T-cell (primary cell): ENCODE measurements at regions not wholly inside any gene's neighbourhood (a gene's known extent, or its start where the extent isn't known, plus 50 kb on each side); places are given as distances from the start of the nearest gene placed in this dataset.
A peak's percentile ranks its signal among the peaks of the same experiment; 100 is the strongest.

Source experiments
- ATAC-seq, 4 experiments: fragments of 200-7000 bp in 3 of 4; fragments of 150-1000 bp in 1 of 4; cut with Tn5 transposase; replicated peaks in 1 of 4; 1 replicate in 3 of 4; 2 replicates in 1 of 4; pipeline ENCODE4 v1.10.0; 2021; ENCODE audit warnings: moderate library complexity in 3 of 4, mild to moderate bottlenecking in 2 of 4, moderate number of reproducible peaks in 1 of 4
- CTCF ChIA-PET, 2 donors: fragments of 300-600 bp; sonication (Branson Sonifier 250); formaldehyde crosslinking; loops; one replicate each; lab custom pipeline; 2022; ENCODE audit warnings: antibody characterized with exemption in 2 of 2; lab: Charles Lee
- POLR2A ChIA-PET, 2 donors: fragments of 300-600 bp; sonication (Branson Sonifier 250); formaldehyde crosslinking; loops; one replicate each; lab custom pipeline; 2022; ENCODE audit warnings: antibody characterized with exemption in 2 of 2; lab: Charles Lee
- DNase-seq, 35 experiments: peaks; one replicate each; pipeline versions ENCODE4 v3.0.0 to v3.0.0-alpha.2; 2013 to 2023
- H3K27ac ChIP-seq: one replicate; pipeline ENCODE4 v1.5.1; 2013; ENCODE audit warnings: low read length
- H3K27me3 ChIP-seq, 2 experiments: replicated peaks in 1 of 2; 1 replicate in 1 of 2; 2 replicates in 1 of 2; pipeline versions ENCODE4 v1.6.1 to v1.7.0; 2013; ENCODE audit warnings: low read length in 1 of 2, mixed read lengths in 1 of 2; ENCODE audit not compliant: control insufficient read depth in 2 of 2, insufficient read depth in 2 of 2; ENCODE audit errors: extremely low read depth in 1 of 2
- H3K36me3 ChIP-seq, 2 donors: 1 replicate in 1 of 2; 2 replicates in 1 of 2; pipeline versions ENCODE4 v1.6.1 to v1.7.0; 2013; ENCODE audit warnings: low read length in 1 of 2; ENCODE audit not compliant: control insufficient read depth in 2 of 2, insufficient read depth in 1 of 2; ENCODE audit errors: extremely low read depth in 1 of 2
- H3K4me1 ChIP-seq, 2 experiments: 1 replicate in 1 of 2; 2 replicates in 1 of 2; pipeline versions ENCODE4 v1.6.1 to v1.7.0; 2013; ENCODE audit warnings: low read length in 2 of 2, mixed read lengths in 1 of 2; ENCODE audit not compliant: insufficient read depth in 2 of 2, control insufficient read depth in 1 of 2; ENCODE audit errors: extremely low read depth in 1 of 2
- H3K4me3 ChIP-seq, 2 donors: 1 replicate in 1 of 2; 2 replicates in 1 of 2; pipeline versions ENCODE4 v1.5.1 to v1.7.0; 2013; ENCODE audit warnings: mild to moderate bottlenecking in 2 of 2, low read length in 1 of 2, moderate library complexity in 1 of 2; ENCODE audit not compliant: control insufficient read depth in 1 of 2; ENCODE audit errors: extremely low read depth in 1 of 2
- H3K9me3 ChIP-seq: 2 replicates; pipeline ENCODE4 v1.7.0; 2013
- H3K27ac Mint-ChIP-seq, 2 donors: one replicate each; pipeline ENCODE4 v1.8.0; 2020 to 2021; ENCODE audit warnings: mild to moderate bottlenecking in 2 of 2, mixed read lengths in 2 of 2
- H3K27me3 Mint-ChIP-seq, 2 donors: one replicate each; pipeline ENCODE4 v1.8.0; 2021 to 2022; ENCODE audit warnings: mixed read lengths in 2 of 2
- H3K36me3 Mint-ChIP-seq: one replicate; pipeline ENCODE4 v1.8.0; 2021; ENCODE audit warnings: mixed read lengths
- H3K4me1 Mint-ChIP-seq, 3 donors: one replicate each; pipeline ENCODE4 v1.8.0; 2020 to 2022; ENCODE audit warnings: mixed read lengths in 3 of 3, mild to moderate bottlenecking in 1 of 3
- H3K4me3 Mint-ChIP-seq, 3 donors: one replicate each; pipeline ENCODE4 v1.8.0; 2020 to 2022; ENCODE audit warnings: mild to moderate bottlenecking in 3 of 3, mixed read lengths in 3 of 3, moderate library complexity in 3 of 3
- H3K9me3 Mint-ChIP-seq, 3 donors: one replicate each; pipeline ENCODE4 v1.8.0; 2020 to 2022; ENCODE audit warnings: mixed read lengths in 3 of 3
- WGBS: methylation state at CpG from one replicate; pipeline ENCODE4 v1.1.5; 2013; ENCODE audit warnings: missing lambda C conversion rate; ENCODE audit not compliant: insufficient coverage; 5-methylcytosine and 5-hydroxymethylcytosine counted together

DNA sequence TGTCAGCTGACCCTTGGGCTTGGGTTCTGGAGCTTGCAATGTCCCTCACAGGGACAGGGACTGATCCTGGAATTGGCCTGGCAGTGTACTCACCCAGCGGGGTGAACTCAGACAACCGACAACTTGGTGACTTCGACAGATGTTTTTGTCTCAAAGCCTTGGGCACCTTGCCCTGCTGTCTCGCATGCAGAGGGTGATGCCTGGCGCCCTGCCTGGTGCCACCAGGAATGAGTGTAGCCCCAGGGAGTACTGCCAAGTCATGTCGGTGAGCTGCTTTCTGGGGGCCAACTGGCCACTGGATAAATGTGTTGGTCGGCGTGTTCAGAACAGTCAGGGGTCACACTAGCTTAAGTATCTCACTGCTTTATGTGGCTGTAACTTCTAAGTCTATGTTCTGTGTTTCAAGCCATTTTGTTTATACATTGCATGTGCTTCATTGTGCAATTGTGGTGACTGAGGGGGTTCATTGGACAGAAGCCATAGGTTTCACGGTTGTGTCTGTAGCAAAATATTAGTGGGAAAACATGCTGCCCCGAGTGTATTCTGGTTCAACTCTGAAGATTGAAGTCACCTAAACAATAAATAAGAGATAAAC lies 96.3 kb upstream of the TNFSF11 start:
- ATAC-seq (no peak), DNase-seq (no peak)
- Mint-ChIP-seq H3K27me3 (no peaks in the 10 kb centered on the region), H3K4me1 (peaks cover 6 to 15% (median 14%) of the 10 kb centered on the region in 3 donors), H3K27ac (no peak overlapping the region), H3K36me3 (no peaks in the 10 kb centered on the region), H3K4me3 (no peak overlapping the region), H3K9me3 (no peaks in the 10 kb centered on the region)
- Histone ChIP-seq H3K27ac (no peak overlapping the region), H3K27me3 (no peaks in the 10 kb centered on the region), H3K36me3 (no peaks in the 10 kb centered on the region), H3K4me1 (no peaks in the 10 kb centered on the region), H3K4me3 (no peak overlapping the region), H3K9me3 (no peaks in the 10 kb centered on the region)
- CTCF ChIA-PET: interaction anchor here in 1 of 2 donors (0.6 to 0.7 kb wide), 3 partner anchors 23 to 529 kb away, joined by 3 to 11 read pairs (median 5); no protein-coding TSS in a partner anchor
- POLR2A ChIA-PET: interaction anchor here in 1 of 2 donors (0.6 kb wide), 1 partner anchor 8 kb away, joined by 3 read pairs; no protein-coding TSS in a partner anchor
- 95% methylated on average over 8 of the region's 10 CpGs for WGBS

DNA sequence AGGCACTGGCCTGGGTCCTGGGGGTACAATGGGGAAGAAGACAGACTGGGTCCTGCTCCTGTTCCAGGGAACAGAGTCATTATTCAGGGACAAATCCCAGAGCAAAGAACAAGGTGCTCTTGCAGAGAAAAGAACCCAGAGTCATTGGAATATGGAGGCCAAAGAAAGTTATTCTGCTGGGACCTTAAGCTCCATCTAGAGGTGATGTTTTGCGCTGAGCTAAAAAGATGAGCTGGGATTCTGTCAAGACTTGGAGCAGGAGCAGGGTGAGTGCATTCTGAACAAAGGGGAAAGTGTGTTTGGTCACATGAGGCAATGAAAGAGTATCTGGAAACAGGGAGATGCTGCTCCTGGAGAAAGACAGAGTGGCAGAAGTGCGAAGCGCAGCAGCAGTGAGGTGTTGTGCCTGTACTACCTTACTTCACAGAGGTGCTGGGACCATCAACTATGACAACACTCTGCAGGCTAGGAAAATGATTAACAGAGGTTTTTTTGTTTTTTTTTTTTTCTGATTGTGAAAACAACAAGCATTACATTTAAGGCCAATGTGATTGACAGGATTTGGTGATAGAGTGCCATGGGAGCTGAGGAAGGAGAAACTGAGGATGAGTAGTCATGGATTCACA lies 95.3 kb upstream of the TNFSF11 start:
- Histone ChIP-seq H3K27me3 (no peaks in the 10 kb centered on the region), H3K27ac (no peak overlapping the region), H3K36me3 (no peaks in the 10 kb centered on the region), H3K9me3 (no peaks in the 10 kb centered on the region), H3K4me3 (no peak overlapping the region), H3K4me1 (no peaks in the 10 kb centered on the region)
- ChIA-PET POLR2A (interaction anchor here in 1 of 2 donors (0.9 kb wide), 1 partner anchor 14 kb away, joined by 4 read pairs; no protein-coding TSS in a partner anchor), CTCF (interaction anchor here (0.6 to 1.4 kb wide), 5 partner anchors 24 to 300 kb away, joined by 3 to 11 read pairs (median 4); partner anchors contain the start of gene AKAP11 (in 1 of the 2))
- WGBS: 95% methylated on average over 3 of the region's 3 CpGs
- peak in 1 of 35 experiments; percentile 38 for DNase-seq
- H3K27ac Mint-ChIP-seq: no peak overlapping the region
- no peaks in the 10 kb centered on the region for H3K27me3 Mint-ChIP-seq
- H3K4me3 Mint-ChIP-seq: no peak overlapping the region
- H3K36me3 Mint-ChIP-seq: no peaks in the 10 kb centered on the region
- peaks cover 6 to 15% (median 14%) of the 10 kb centered on the region in 3 donors for H3K4me1 Mint-ChIP-seq
- H3K9me3 Mint-ChIP-seq: no peaks in the 10 kb centered on the region
- ATAC-seq: no peak

DNA sequence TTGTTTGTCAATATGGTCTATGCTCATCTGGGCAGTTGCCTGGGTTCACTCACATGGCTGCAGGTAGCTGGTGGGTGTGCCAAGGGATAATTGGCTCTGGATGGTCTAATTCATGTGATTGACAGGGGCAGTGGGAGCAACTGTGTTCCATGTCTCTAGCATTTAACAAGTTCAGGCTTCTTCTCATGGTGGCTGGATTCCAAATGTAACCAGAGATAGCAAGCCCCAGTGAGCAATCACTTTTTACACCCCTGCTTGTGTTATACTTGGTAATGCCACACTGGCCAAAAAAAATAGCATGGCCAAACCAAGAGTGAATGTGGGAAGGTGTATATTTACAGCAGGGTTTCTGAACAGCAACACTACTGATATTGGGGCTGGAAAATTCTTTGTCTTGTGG lies 89.6 kb upstream of the TNFSF11 start:
- Histone ChIP-seq H3K4me1 (no peaks in the 10 kb centered on the region), H3K27me3 (no peaks in the 10 kb centered on the region), H3K9me3 (no peaks in the 10 kb centered on the region), H3K36me3 (no peaks in the 10 kb centered on the region), H3K4me3 (no peak overlapping the region), H3K27ac (no peak overlapping the region)
- H3K27ac Mint-ChIP-seq: no peak overlapping the region
- CTCF ChIA-PET: no interaction called here
- H3K4me1 Mint-ChIP-seq: no peaks in the 10 kb centered on the region
- POLR2A ChIA-PET: no interaction called here
- H3K36me3 Mint-ChIP-seq: no peaks in the 10 kb centered on the region
- DNase-seq (no peak), ATAC-seq (no peak)
- H3K9me3 Mint-ChIP-seq: no peaks in the 10 kb centered on the region
- no peaks in the 10 kb centered on the region for H3K27me3 Mint-ChIP-seq
- H3K4me3 Mint-ChIP-seq: no peak overlapping the region

DNA sequence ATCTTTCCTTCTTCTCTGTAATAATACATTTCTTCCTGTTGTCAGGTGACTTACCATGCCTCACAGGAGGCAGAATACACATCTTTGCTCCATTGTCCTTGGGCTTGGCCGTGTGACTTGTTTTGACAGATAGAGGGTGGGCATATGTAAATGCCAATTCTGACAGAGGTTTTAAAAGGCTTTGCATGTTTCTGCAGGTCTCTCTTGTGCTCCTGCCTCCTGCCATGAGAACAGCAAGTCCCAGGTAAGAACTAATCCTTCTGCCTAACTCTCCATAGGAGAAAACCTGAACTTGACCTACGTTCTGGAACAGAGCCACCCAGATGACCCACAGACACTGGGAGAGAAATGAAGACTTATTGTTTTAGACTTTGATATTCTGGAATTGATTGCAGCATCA lies 88.7 kb upstream of the TNFSF11 start:
- no peak overlapping the region for H3K4me3 Mint-ChIP-seq
- CTCF ChIA-PET: no interaction called here
- WGBS: no CpG with 5 or more reads among the region's 2 CpGs

DNA sequence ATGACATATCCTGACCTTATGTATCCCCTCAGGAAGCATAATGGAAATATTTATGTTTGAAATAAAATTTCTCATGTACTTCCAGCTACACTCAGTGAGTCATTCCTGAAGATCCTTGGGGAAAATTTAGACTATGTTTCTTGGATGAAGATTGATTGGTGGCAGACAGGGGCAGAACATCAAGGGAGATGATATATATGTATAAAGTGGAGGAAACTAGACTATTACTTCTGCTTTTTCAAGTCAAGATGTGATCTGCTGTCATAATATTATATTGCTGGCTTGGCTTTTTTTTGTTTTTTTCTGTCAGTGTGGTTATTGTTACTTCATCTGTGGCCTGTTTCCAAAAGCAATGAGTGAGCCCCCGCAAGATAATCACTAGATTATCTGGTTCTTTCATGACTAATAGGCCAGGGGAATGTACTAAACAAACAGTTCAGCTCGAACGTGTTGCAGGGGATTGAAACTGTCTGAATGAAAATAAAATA lies 87.2 kb upstream of the TNFSF11 start:
- Mint-ChIP-seq H3K36me3 (no peaks in the 10 kb centered on the region), H3K4me3 (no peak overlapping the region), H3K9me3 (no peaks in the 10 kb centered on the region), H3K27ac (no peak overlapping the region), H3K27me3 (no peaks in the 10 kb centered on the region), H3K4me1 (no peaks in the 10 kb centered on the region)
- Histone ChIP-seq H3K4me3 (no peak overlapping the region), H3K27ac (no peak overlapping the region), H3K36me3 (no peaks in the 10 kb centered on the region), H3K9me3 (no peaks in the 10 kb centered on the region), H3K4me1 (no peaks in the 10 kb centered on the region), H3K27me3 (no peaks in the 10 kb centered on the region)
- ATAC-seq (no peak), DNase-seq (no peak)
- no CpG with 5 or more reads among the region's 3 CpGs for WGBS
- POLR2A ChIA-PET: no interaction called here
- CTCF ChIA-PET: no interaction called here

More for the DNA sequence above, 88.7 kb upstream of the TNFSF11 start:
- DNase-seq (no peak), ATAC-seq (no peak)
- Mint-ChIP-seq H3K4me1 (no peaks in the 10 kb centered on the region), H3K27ac (no peak overlapping the region), H3K36me3 (no peaks in the 10 kb centered on the region), H3K27me3 (no peaks in the 10 kb centered on the region), H3K9me3 (no peaks in the 10 kb centered on the region)
- no peaks in the 10 kb centered on the region for H3K27me3 ChIP-seq
- H3K27ac ChIP-seq: no peak overlapping the region
- H3K36me3 ChIP-seq: no peaks in the 10 kb centered on the region
- H3K4me1 ChIP-seq: no peaks in the 10 kb centered on the region
- POLR2A ChIA-PET: no interaction called here
- no peak overlapping the region for H3K4me3 ChIP-seq
- H3K9me3 ChIP-seq: no peaks in the 10 kb centered on the region

DNA sequence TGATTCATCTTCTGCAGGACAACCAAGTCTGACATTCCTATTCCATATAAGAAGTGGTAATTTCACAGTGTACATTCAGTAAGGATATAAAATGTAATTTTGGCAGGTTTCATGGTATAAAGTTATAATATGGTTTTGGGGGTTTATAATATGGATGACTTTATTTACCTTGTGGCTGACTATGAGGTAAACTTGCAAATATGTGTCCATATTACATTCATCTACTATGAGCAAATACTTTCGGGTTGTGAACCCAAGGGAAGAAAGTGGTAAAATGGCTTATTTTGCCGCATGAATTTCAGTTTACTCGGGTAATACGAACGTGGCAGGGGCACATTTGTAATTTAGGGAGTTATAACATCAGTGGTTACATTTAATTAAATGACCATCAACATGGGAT lies 86.7 kb upstream of the TNFSF11 start:
- Histone ChIP-seq H3K36me3 (no peaks in the 10 kb centered on the region), H3K4me3 (no peak overlapping the region), H3K27ac (no peak overlapping the region), H3K4me1 (no peaks in the 10 kb centered on the region), H3K9me3 (no peaks in the 10 kb centered on the region), H3K27me3 (no peaks in the 10 kb centered on the region)
- no peaks in the 10 kb centered on the region for H3K36me3 Mint-ChIP-seq
- H3K4me3 Mint-ChIP-seq: no peak overlapping the region
- POLR2A ChIA-PET: no interaction called here
- DNase-seq (no peak), ATAC-seq (no peak)
- no peak overlapping the region for H3K27ac Mint-ChIP-seq
- no peaks in the 10 kb centered on the region for H3K9me3 Mint-ChIP-seq
- CTCF ChIA-PET: no interaction called here
- H3K4me1 Mint-ChIP-seq: no peaks in the 10 kb centered on the region
- no peaks in the 10 kb centered on the region for H3K27me3 Mint-ChIP-seq
- WGBS: no CpG with 5 or more reads among the region's 5 CpGs
